KOPT-K1 (cell line): ENCODE measurements at regions not wholly inside any gene's neighbourhood (a gene's known extent, or its start where the extent isn't known, plus 50 kb on each side); places are given as distances from the start of the nearest gene placed in this dataset.

ENCODE experiments used
- H3K27ac ChIP-seq: fragments of 200-600 bp; sonication (generic); 2 replicates; pipeline ENCODE4 v1.5.1; 2016; ENCODE audit warnings: antibody characterized with exemption, mild to moderate bottlenecking, low read depth, low read length; ENCODE audit not compliant: poor library complexity, severe bottlenecking
- H3K36me3 ChIP-seq: fragments of 200-600 bp; sonication (generic); 2 replicates; pipeline ENCODE4 v1.5.1; 2017; ENCODE audit warnings: antibody characterized with exemption, mild to moderate bottlenecking, low read length, moderate library complexity; ENCODE audit not compliant: insufficient read depth
- H3K9me3 ChIP-seq: fragments of 200-600 bp; sonication (generic); 2 replicates; pipeline ENCODE4 v1.5.1; 2017; ENCODE audit warnings: antibody characterized with exemption, low read length, mild to moderate bottlenecking; ENCODE audit not compliant: insufficient read depth, poor library complexity, severe bottlenecking

DNA sequence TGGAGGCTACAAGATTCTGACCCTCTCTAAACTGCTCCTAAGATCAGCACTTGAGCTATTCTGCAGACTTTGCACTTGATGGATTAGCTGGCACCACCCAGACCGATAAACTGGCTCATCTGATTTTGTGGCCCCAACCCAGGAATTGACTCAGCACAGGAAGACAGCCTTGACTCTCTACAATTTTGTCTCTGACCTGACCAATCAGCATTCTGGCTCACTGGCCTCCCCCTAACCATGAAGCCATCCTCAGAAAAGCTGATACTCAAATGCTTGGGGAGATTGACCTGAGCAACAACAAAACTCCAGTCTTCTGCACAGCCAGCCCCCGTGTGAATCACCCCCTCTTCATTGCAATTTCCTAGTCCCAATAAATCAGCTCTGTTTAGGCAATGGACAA lies 195.4 kb upstream of the PPP1R2C start:
- no peaks in the 10 kb centered on the region for H3K36me3 ChIP-seq
- H3K9me3 ChIP-seq = peaks cover 25% of the 10 kb centered on the region
- H3K27ac ChIP-seq = no peak overlapping the region

- Histone ChIP-seq H3K27ac (no peak overlapping the region), H3K9me3 (peaks cover 25% of the 10 kb centered on the region), H3K36me3 (no peaks in the 10 kb centered on the region)
These were observed 197.9 kb upstream of the PPP1R2C start for GRCh38 chrX:42975906-42976305.

DNA sequence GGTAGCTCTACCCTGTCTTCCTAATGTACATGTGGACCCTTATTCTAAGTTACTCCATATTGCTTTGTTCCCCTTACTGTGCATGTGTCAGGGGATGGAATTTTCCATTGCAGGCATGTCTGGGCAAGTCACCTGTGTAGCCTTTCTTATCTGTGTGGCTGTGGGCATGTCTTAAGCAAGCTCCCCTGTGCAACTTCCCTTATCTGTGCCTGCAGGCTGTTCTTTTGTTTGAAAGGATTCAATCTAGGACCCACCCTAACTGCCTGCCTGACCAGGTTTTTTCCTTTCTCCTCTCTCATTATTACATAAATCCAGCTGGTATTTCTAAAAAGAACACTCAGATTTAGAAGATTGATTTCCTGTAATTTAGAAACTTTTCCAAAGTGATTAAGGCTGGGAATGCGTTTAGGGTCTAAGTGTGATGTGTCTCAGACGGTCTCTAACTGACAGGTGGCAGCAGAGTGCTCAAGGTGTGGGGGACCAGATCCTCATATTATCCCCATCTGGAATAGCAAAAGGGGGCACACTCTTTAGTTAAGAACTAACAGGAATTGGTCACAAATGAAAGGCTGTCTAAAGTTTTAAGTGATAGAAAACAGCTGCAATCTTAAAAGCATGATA lies 198.9 kb upstream of the PPP1R2C start:
- Histone ChIP-seq H3K27ac (no peak overlapping the region), H3K9me3 (peaks cover 22% of the 10 kb centered on the region)

GRCh38 chrX:42978655-42979379 lies 200.9 kb upstream of the PPP1R2C start:
- peaks cover 22% of the 10 kb centered on the region for H3K9me3 ChIP-seq
- H3K36me3 ChIP-seq = no peaks in the 10 kb centered on the region
- no peak overlapping the region for H3K27ac ChIP-seq

More for the DNA sequence above, 198.9 kb upstream of the PPP1R2C start:
- H3K36me3 ChIP-seq = no peaks in the 10 kb centered on the region

DNA sequence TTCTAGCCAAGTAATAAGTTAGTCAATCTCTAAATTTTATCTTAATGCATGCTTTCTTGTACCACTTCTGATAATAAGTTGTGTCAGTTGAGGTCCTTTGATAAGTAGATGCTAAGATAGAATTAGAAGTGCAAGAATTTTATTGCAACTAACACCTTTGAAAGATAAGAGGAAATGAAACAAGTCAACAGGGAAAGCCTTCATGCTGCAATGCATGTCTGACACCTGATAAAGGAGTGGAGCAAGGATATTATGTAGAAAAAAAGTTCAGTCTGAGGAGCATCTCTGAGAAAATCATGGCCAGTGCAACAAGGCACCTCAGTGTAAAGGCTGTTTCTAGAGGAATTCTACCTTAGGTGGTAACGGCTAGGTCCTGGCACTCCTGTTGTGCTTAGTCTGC lies 210.7 kb upstream of the PPP1R2C start:
- Histone ChIP-seq H3K27ac (no peak overlapping the region), H3K36me3 (no peaks in the 10 kb centered on the region), H3K9me3 (peaks cover 3% of the 10 kb centered on the region)

DNA sequence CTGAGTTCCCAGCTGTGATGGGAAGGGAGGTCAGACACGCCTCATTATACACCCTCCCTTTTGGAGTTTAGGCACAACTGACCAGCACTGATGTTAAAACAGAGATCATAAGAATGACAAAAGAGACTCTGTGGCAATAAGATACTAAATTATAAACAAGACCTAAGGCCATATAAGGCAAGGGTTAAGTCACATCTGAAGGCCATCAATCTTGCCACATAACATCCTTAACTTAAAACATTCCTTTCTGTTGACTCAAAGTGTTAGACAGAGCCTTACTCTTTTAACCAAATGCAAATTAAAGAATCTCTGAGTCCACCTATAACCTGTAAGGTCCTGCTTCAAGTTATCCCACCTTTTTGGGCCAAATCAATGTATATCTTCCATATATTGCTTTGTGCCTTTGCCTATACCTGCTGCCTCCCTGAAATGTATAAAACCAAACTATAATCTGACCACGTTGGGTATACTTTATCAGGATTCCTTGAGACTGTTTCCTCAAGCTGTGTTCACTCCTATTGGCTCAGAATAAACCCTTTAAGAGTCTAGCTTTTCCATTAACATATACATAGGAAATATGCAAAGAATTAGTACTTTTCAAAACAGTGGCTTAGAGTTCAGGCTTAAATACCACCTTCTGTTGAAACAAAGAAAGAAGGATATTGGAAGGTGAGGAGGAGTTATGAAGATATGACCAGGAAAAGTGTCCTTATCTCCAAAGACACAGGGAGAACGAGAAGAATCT lies 214.4 kb upstream of the PPP1R2C start:
- Histone ChIP-seq H3K27ac (no peak overlapping the region), H3K9me3 (no peaks in the 10 kb centered on the region), H3K36me3 (no peaks in the 10 kb centered on the region)

DNA sequence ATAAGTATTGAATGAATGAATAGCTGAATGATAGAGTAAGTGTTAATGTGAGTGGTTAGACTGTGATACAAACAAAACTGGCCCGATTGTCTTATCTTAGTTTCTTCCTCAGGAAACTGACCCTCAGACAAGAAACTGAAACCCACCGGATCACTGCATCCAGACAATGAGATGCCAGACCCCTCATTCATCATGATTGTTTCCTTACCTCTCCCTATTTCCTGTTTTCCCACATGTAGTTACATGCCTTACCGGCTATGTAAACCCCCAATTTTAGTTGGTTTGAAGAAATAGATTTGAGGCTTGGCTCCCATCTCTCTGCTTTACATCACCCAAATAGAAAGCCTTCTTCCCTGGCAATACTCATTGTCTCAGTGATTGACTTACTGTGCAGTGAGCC lies 218.9 kb upstream of the PPP1R2C start:
- Histone ChIP-seq H3K27ac (no peak overlapping the region), H3K9me3 (no peaks in the 10 kb centered on the region), H3K36me3 (no peaks in the 10 kb centered on the region)

GRCh38 chrX:43000121-43000520 lies 222.2 kb upstream of the PPP1R2C start:
- Histone ChIP-seq H3K9me3 (no peaks in the 10 kb centered on the region), H3K36me3 (no peaks in the 10 kb centered on the region), H3K27ac (no peak overlapping the region)

GRCh38 chrX:43002526-43003203 lies 224.7 kb upstream of the PPP1R2C start:
- Histone ChIP-seq H3K9me3 (no peaks in the 10 kb centered on the region), H3K36me3 (no peaks in the 10 kb centered on the region), H3K27ac (no peak overlapping the region)

GRCh38 chrX:43003204-43003565 lies 225.2 kb upstream of the PPP1R2C start:
- Histone ChIP-seq H3K36me3 (no peaks in the 10 kb centered on the region), H3K27ac (no peak overlapping the region), H3K9me3 (no peaks in the 10 kb centered on the region)

- Histone ChIP-seq H3K36me3 (no peaks in the 10 kb centered on the region), H3K9me3 (no peaks in the 10 kb centered on the region), H3K27ac (no peak overlapping the region)
These were observed 226.0 kb upstream of the PPP1R2C start for GRCh38 chrX:43003939-43004338.

DNA sequence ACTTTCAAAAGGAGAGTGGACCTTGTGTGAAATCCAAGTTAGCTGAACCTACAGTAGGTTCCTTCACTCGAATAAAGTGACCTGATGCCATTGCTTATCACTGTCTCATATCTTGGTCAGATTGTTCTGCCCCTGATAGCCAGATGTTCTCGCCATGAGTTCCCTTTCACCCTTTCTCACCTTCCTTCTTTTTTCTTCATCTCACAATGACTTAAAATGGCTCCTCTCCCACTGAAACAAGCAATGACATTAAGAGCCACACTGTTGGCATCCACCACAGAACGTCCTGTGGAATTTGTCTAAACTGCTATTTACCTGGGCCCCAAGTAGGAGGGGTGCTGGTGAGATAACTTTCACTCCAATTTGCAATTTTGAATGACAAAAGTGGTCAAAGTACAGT lies 227.6 kb upstream of the PPP1R2C start:
- Histone ChIP-seq H3K36me3 (no peaks in the 10 kb centered on the region), H3K27ac (no peak overlapping the region), H3K9me3 (no peaks in the 10 kb centered on the region)

DNA sequence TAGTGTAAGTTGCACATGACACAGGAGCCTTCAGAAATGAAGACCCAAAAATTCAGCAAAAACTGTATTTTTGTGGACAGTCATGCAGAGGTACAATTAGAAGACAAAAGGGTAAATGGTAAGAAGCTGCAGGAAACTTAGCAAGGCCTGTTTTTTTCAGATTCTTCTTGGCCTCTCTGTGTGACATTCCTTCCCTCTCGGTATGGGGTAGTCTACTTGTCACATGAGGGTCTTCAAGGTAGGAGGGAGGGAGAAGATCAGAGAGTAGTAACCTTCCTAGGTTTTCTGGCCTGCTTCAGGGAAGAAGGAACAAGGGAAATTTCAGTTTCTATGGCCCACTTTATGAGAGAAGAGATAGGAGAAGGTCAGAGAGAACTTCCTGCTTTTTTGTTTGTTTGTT lies 230.4 kb upstream of the PPP1R2C start:
- Histone ChIP-seq H3K36me3 (no peaks in the 10 kb centered on the region), H3K9me3 (no peaks in the 10 kb centered on the region), H3K27ac (no peak overlapping the region)

- H3K36me3 ChIP-seq = no peaks in the 10 kb centered on the region
- H3K27ac ChIP-seq = no peak overlapping the region
These were observed 238.1 kb upstream of the PPP1R2C start for GRCh38 chrX:43016021-43016420.

DNA sequence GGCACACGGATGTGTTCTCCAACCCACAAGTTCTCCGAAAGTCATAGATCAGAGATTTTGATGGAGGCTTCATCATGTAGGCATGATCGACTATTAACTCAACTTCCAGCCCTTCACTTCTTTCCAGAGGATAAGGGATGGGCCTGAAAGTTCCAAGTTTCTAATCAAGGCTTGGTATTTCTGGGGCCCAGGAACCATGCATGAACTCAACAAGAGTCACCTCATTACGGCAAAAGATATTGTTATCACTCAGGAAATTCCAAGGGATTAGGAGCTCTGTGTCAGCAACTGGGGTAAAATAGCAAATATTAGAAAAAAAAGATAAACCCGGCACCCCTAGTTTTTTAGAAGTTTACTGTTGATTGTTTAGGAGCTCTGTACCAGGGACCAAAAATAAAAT lies 240.1 kb upstream of the PPP1R2C start:
- Histone ChIP-seq H3K27ac (no peak overlapping the region), H3K36me3 (no peaks in the 10 kb centered on the region)

More at GRCh38 chrX:43016021-43016420, 238.1 kb upstream of the PPP1R2C start:
- H3K9me3 ChIP-seq = no peaks in the 10 kb centered on the region

More for the DNA sequence above, 240.1 kb upstream of the PPP1R2C start:
- peaks cover 3% of the 10 kb centered on the region for H3K9me3 ChIP-seq
